IPS DF 6.9 (cell line): ENCODE measurements at regions not wholly inside any gene's neighbourhood (a gene's known extent, or its start where the extent isn't known, plus 50 kb on each side); places are given as distances from the start of the nearest gene placed in this dataset.
"Not testable (repeated sequence)": the region's sequence is repeated elsewhere in the genome, so short reads cannot be mapped to it uniquely, and the experiment has no call there.

ENCODE experiments used
- DNase-seq: peaks from one replicate; pipeline ENCODE4 v3.0.0-alpha.2; 2013; ENCODE audit warnings: low read depth, low spot score
- H3K27ac ChIP-seq: one replicate; pipeline ENCODE4 v1.5.1; 2013; ENCODE audit warnings: low read length, control low read depth
- H3K27me3 ChIP-seq: 2 replicates; pipeline ENCODE4 v1.6.1; 2013; ENCODE audit warnings: mild to moderate bottlenecking, low read length; ENCODE audit not compliant: control insufficient read depth, insufficient read depth
- H3K36me3 ChIP-seq: 2 replicates; pipeline ENCODE4 v1.6.1; 2013; ENCODE audit warnings: low read length; ENCODE audit not compliant: control insufficient read depth, insufficient read depth
- H3K4me1 ChIP-seq: 2 replicates; pipeline ENCODE4 v1.6.1; 2013; ENCODE audit warnings: low read length; ENCODE audit not compliant: control insufficient read depth, insufficient read depth
- H3K4me3 ChIP-seq: 2 replicates; pipeline ENCODE4 v1.5.1; 2013; ENCODE audit warnings: mild to moderate bottlenecking, low read length
- H3K9me3 ChIP-seq: 2 replicates; pipeline ENCODE4 v1.6.1; 2013; ENCODE audit warnings: low read length, inconsistent platforms; ENCODE audit not compliant: control insufficient read depth, insufficient read depth
- WGBS: extraction: QIAGEN DNeasy Blood & Tissue Kit; methylation state at CpG from one replicate; pipeline ENCODE4 v1.1.7; 2013; ENCODE audit warnings: mixed read lengths, missing lambda C conversion rate; ENCODE audit not compliant: insufficient read length, insufficient coverage; 5-methylcytosine and 5-hydroxymethylcytosine counted together

- H3K36me3 ChIP-seq, H3K27me3 ChIP-seq, H3K4me3 ChIP-seq, DNase-seq, H3K4me1 ChIP-seq, H3K9me3 ChIP-seq, H3K27ac ChIP-seq: not testable (repeated sequence)
- WGBS, result no CpG with 5 or more reads among the region's 22 CpGs
These were observed 1078.2 kb downstream of the NAALADL2 start for GRCh38 chr3:175937367-175937766.

DNA sequence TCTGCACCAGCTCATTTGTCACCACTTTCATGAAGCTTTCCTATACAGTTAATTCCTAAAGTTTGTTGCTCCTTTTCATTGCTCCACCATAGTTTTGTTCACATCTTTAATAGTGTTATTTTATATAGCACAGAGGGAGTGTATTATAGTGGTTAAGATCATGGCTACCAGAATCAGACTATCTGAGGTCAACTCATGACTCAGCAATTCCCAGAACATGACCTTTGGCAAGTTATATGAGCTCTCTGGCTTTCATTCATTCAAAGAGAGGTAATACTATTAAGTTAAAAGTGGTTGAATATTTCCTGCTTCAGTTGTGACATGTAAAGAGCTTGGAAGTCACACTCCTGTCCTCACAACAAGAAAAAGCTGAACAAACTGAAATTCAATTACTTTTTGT lies 1073.5 kb downstream of the NAALADL2 start:
- Histone ChIP-seq H3K9me3 (no peaks in the 10 kb centered on the region), H3K27ac (no peak overlapping the region), H3K4me3 (no peak overlapping the region), H3K27me3 (no peaks in the 10 kb centered on the region), H3K36me3 (no peaks in the 10 kb centered on the region), H3K4me1 (no peaks in the 10 kb centered on the region)
- no peak for DNase-seq

GRCh38 chr3:175919133-175919532 lies 1060.0 kb downstream of the NAALADL2 start:
- no peak overlapping the region for H3K4me3 ChIP-seq
- no peak overlapping the region for H3K27ac ChIP-seq
- no peaks in the 10 kb centered on the region for H3K4me1 ChIP-seq
- 0 out of 2 replicates have a peak, but pooled peaks cover 2% of the 10 kb centered on the region for H3K36me3 ChIP-seq
- DNase-seq, result no peak
- no peaks in the 10 kb centered on the region for H3K27me3 ChIP-seq
- H3K9me3 ChIP-seq, result peaks cover 2% of the 10 kb centered on the region; the same call in 1 of the 2 replicates

DNA sequence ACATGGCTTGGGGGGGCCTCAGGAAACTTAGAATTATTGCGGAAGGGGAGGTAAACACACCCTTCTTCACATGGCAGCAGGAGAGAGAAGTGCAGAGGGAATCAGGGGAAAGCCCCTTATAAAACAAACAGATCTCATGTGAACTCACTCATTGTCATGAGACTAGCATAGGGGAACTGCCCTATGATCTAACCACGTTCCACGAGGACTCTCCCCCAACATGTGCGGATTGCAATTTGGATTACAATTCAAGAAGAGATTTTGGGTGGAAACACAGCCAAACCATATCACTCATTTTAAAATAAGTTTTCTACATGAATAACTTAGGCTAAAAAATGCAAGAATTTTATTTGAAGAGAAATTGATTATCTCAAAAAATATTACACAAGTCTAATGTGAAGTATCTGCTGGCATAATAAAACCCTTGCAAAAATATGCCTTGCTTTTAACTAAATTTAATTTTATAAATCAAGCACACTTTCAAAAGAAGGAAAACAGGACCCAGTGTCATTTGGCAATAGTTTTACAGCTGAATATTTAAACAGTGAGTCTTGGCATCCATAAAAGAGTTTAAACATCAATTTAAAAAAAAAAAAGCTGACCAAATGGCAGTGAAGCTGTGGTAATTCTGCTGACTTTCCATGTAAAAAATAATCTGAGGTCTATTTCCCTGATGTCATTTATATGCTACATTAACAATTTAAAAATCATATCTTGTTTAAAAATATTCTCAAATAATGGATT lies 1057.2 kb downstream of the NAALADL2 start:
- no CpG with 5 or more reads among the region's 4 CpGs for WGBS
- DNase-seq, result no peak

DNA sequence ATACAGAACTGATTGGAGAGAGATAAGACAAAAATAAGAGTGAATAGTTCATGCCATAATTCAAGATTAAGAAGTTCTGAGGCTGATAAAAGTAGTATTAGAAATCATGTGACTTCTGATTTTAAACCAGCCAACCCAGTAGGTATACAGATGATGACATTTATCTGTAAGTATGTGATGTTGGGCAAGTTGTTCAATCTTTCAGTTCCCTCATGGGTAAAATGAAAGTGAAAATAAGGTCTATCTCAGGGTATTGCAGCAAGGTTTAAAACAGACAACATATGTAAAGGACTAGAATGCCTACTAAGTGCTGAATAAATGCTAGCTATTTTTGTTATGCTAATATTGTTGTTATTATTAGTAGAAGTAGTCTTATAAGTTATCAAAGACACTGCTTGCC lies 1055.7 kb downstream of the NAALADL2 start:
- 0 out of 2 replicates have a peak, but pooled peaks cover 2% of the 10 kb centered on the region for H3K36me3 ChIP-seq
- no peak overlapping the region for H3K27ac ChIP-seq
- H3K4me1 ChIP-seq, result no peaks in the 10 kb centered on the region
- no peaks in the 10 kb centered on the region for H3K27me3 ChIP-seq
- no peak for DNase-seq
- H3K9me3 ChIP-seq, result peaks cover 2% of the 10 kb centered on the region; the same call in 1 of the 2 replicates
- no peak overlapping the region for H3K4me3 ChIP-seq

More for the DNA sequence above, 1057.2 kb downstream of the NAALADL2 start:
- H3K4me3 ChIP-seq, result no peak overlapping the region
- no peaks in the 10 kb centered on the region for H3K4me1 ChIP-seq
- 0 out of 2 replicates have a peak, but pooled peaks cover 2% of the 10 kb centered on the region for H3K36me3 ChIP-seq
- H3K9me3 ChIP-seq, result peaks cover 2% of the 10 kb centered on the region; the same call in 1 of the 2 replicates
- no peak overlapping the region for H3K27ac ChIP-seq
- H3K27me3 ChIP-seq, result no peaks in the 10 kb centered on the region

- H3K27ac ChIP-seq, result no peak overlapping the region
- no peak overlapping the region for H3K4me3 ChIP-seq
- no peaks in the 10 kb centered on the region for H3K27me3 ChIP-seq
- H3K9me3 ChIP-seq, result no peaks in the 10 kb centered on the region
- no peaks in the 10 kb centered on the region for H3K36me3 ChIP-seq
- DNase-seq, result no peak
- 100% methylated on average over 2 of the region's 3 CpGs for WGBS
- no peaks in the 10 kb centered on the region for H3K4me1 ChIP-seq
These were observed 1054.2 kb downstream of the NAALADL2 start for GRCh38 chr3:175913286-175913685.

DNA sequence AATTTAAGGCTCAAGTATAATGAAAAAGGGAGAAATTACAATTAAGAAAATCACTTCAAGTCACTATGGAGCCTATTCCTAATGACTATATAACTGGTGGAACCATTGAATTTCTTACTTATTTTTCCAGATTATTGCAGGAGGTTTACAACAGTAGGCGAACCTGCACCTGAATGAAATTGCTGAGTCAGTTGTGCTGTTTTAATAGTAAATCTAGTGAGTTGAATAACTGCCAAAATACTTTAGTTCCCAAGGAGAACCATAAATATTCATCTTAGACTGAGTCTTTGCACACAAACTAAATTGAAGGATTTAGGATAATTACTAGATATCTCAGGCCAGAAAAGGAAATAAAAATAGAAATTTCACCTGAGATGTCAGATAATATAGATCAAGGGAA lies 1052.8 kb downstream of the NAALADL2 start:
- no peak for DNase-seq
- Histone ChIP-seq H3K4me1 (no peaks in the 10 kb centered on the region), H3K27ac (no peak overlapping the region), H3K4me3 (no peak overlapping the region), H3K36me3 (no peaks in the 10 kb centered on the region), H3K27me3 (no peaks in the 10 kb centered on the region), H3K9me3 (no peaks in the 10 kb centered on the region)
- WGBS, result no CpG with 5 or more reads among the region's 1 CpG

DNA sequence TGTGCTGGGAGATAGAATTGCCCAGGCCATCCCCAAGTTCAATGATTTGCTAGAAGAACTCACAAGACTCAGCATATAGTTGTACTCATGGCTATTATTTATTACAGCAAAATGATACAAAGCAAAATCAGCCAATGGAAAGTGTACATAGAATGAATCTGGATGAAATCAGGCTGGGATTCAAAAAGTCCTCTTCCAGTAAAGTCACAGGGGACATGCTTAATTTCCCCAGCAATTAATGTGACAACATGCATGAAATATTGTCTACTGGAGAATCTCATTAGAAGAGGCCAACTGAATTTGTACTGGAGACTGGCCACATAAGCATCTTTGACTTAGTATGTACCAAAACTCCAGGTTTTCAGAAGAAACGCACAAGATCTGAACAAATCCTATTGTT lies 1043.1 kb downstream of the NAALADL2 start:
- Histone ChIP-seq H3K4me1 (no peaks in the 10 kb centered on the region), H3K36me3 (no peaks in the 10 kb centered on the region), H3K9me3 (no peaks in the 10 kb centered on the region), H3K4me3 (no peak overlapping the region), H3K27me3 (no peaks in the 10 kb centered on the region), H3K27ac (no peak overlapping the region)
- no CpG with 5 or more reads among the region's 1 CpG for WGBS
- DNase-seq, result no peak

GRCh38 chr3:175898194-175898593 lies 1039.1 kb downstream of the NAALADL2 start:
- WGBS, result no CpG with 5 or more reads among the region's 2 CpGs
- Histone ChIP-seq H3K27me3 (no peaks in the 10 kb centered on the region), H3K36me3 (no peaks in the 10 kb centered on the region), H3K4me1 (no peaks in the 10 kb centered on the region), H3K4me3 (no peak overlapping the region), H3K27ac (no peak overlapping the region), H3K9me3 (no peaks in the 10 kb centered on the region)
- DNase-seq, result no peak

DNA sequence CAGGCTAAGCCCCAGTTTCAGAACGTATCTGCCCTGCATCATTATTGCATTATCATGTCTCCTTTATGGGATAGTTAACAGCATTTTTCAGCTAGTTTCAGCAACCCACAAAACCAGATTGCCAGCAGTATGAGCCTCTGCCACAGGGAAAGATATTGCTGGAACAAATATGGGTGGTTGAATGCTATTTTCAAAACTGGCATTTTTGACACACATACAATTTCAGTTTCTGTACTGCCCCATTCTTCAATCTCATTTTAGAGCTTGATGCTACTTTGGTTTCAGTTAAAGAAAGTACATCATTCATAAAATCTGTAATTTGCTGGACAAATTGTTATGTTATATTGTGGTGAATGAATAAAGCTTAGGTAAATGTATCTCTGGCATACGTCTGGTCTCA lies 1037.5 kb downstream of the NAALADL2 start:
- no peak overlapping the region for H3K27ac ChIP-seq

GRCh38 chr3:175895731-175896130 lies 1036.6 kb downstream of the NAALADL2 start:
- H3K27me3 ChIP-seq, result no peaks in the 10 kb centered on the region
- H3K4me3 ChIP-seq, result no peak overlapping the region
- DNase-seq, result no peak
- H3K27ac ChIP-seq, result no peak overlapping the region
- no peaks in the 10 kb centered on the region for H3K9me3 ChIP-seq
- WGBS, result no CpG with 5 or more reads among the region's 1 CpG
- H3K36me3 ChIP-seq, result no peaks in the 10 kb centered on the region
- H3K4me1 ChIP-seq, result no peaks in the 10 kb centered on the region

More for the DNA sequence above, 1037.5 kb downstream of the NAALADL2 start:
- Histone ChIP-seq H3K9me3 (no peaks in the 10 kb centered on the region), H3K27me3 (no peaks in the 10 kb centered on the region), H3K4me3 (no peak overlapping the region), H3K36me3 (no peaks in the 10 kb centered on the region), H3K4me1 (no peaks in the 10 kb centered on the region)
- DNase-seq, result no peak
- no CpG with 5 or more reads among the region's 2 CpGs for WGBS
